Mesendoderm (in vitro differentiated cells): ENCODE measurements at regions not wholly inside any gene's neighbourhood (a gene's known extent, or its start where the extent isn't known, plus 50 kb on each side); places are given as distances from the start of the nearest gene placed in this dataset.

Experiments used
- DNase-seq: peaks from one replicate; pipeline ENCODE4 v3.0.0; 2013
- H2AK5ac ChIP-seq: 2 replicates; pipeline ENCODE4 v1.6.1; 2013; ENCODE audit warnings: low read length, inconsistent platforms
- H2BK120ac ChIP-seq: 2 replicates; pipeline ENCODE4 v1.6.1; 2013; ENCODE audit warnings: low read depth, mild to moderate bottlenecking, low read length, moderate library complexity, mixed read lengths
- H2BK15ac ChIP-seq: replicated peaks from 2 replicates; pipeline ENCODE4 v1.6.1; 2013; ENCODE audit warnings: low read depth, mild to moderate bottlenecking, moderate library complexity
- H2BK5ac ChIP-seq: 2 replicates; pipeline ENCODE4 v1.6.1; 2013; ENCODE audit warnings: low read length, inconsistent platforms
- H3K18ac ChIP-seq: 2 replicates; pipeline ENCODE4 v1.6.1; 2013; ENCODE audit warnings: mild to moderate bottlenecking, low read length, mixed read lengths
- H3K23ac ChIP-seq: one replicate; pipeline ENCODE4 v1.6.1; 2013; ENCODE audit warnings: low read length
- H3K27ac ChIP-seq: 2 replicates; pipeline ENCODE4 v1.5.1; 2013; ENCODE audit warnings: low read depth, mild to moderate bottlenecking, inconsistent platforms, low read length, moderate library complexity
- H3K27me3 ChIP-seq: 2 replicates; pipeline ENCODE4 v1.6.1; 2013; ENCODE audit warnings: low read length, control low read depth, mild to moderate bottlenecking, inconsistent platforms; ENCODE audit not compliant: insufficient read depth, poor library complexity
- H3K36me3 ChIP-seq: 2 replicates; pipeline ENCODE4 v1.6.1; 2013; ENCODE audit warnings: low read length, inconsistent platforms; ENCODE audit not compliant: control insufficient read depth, insufficient read depth
- H3K4ac ChIP-seq: one replicate; pipeline ENCODE4 v1.6.1; 2013; ENCODE audit warnings: low read depth, mild to moderate bottlenecking, low read length, moderate library complexity
- H3K4me1 ChIP-seq: 2 replicates; pipeline ENCODE4 v1.6.1; 2013; ENCODE audit warnings: low read depth, low read length, inconsistent platforms; ENCODE audit not compliant: control insufficient read depth
- H3K4me2 ChIP-seq: 2 replicates; pipeline ENCODE4 v1.6.1; 2013; ENCODE audit warnings: low read length
- H3K4me3 ChIP-seq: 2 replicates; pipeline ENCODE4 v1.5.1; 2013; ENCODE audit warnings: mild to moderate bottlenecking, low read length
- H3K56ac ChIP-seq: one replicate; pipeline ENCODE4 v1.6.1; 2013; ENCODE audit warnings: low read length
- H3K79me1 ChIP-seq: 2 replicates; pipeline ENCODE4 v1.6.1; 2013; ENCODE audit warnings: low read length, inconsistent platforms
- H3K79me2 ChIP-seq: 2 replicates; pipeline ENCODE4 v1.6.1; 2013; ENCODE audit warnings: mild to moderate bottlenecking, low read length; ENCODE audit not compliant: control insufficient read depth, insufficient read depth
- H3K9ac ChIP-seq: 2 replicates; pipeline ENCODE4 v1.6.1; 2013; ENCODE audit warnings: low read length, inconsistent platforms
- H4K5ac ChIP-seq: one replicate; pipeline ENCODE4 v1.6.1; 2013; ENCODE audit warnings: low read length
- H4K8ac ChIP-seq: one replicate; pipeline ENCODE4 v1.6.1; 2013; ENCODE audit warnings: low read depth, mild to moderate bottlenecking, control low read depth, low read length, moderate library complexity
- WGBS: extraction: QIAGEN DNeasy Blood & Tissue Kit; methylation state at CpG from one replicate; pipeline ENCODE4 v1.1.7; 2013; ENCODE audit warnings: low lambda C conversion rate, missing lambda C conversion rate; ENCODE audit not compliant: insufficient coverage; ENCODE audit errors: extremely low coverage; 5-methylcytosine and 5-hydroxymethylcytosine counted together

DNA sequence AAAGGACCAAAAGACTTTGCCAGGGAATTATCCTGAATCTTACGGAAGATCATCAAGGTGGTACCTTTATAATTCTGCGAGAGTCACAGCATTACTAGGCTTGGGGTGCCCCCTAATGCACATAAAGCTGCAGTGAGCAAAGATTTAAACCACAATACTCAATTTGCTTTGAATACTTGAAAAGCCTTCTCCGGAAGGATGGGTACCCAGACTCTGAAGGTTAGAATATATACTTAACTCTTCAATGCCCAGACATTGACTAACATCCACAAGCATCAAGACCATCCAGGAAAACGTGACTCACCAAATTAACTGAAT, 117.8 kb upstream of the KCNH8 start:
- no peak overlapping the region for H3K4me2 ChIP-seq
- DNase-seq, result peak; percentile 35
- H3K23ac ChIP-seq, result no peak overlapping the region
- no CpG with 5 or more reads among the region's 4 CpGs for WGBS
- H3K4me1 ChIP-seq, result no peaks in the 10 kb centered on the region
- H3K79me1 ChIP-seq, result no peaks in the 10 kb centered on the region
- no peaks in the 10 kb centered on the region for H3K79me2 ChIP-seq
- no peaks in the 10 kb centered on the region for H3K27me3 ChIP-seq
- H4K8ac ChIP-seq, result no peak overlapping the region
- H3K9ac ChIP-seq, result no peak overlapping the region
- H4K5ac ChIP-seq, result no peak overlapping the region
- H3K56ac ChIP-seq, result no peak overlapping the region
- H3K27ac ChIP-seq, result no peak overlapping the region
- H2BK5ac ChIP-seq, result no peak overlapping the region
- no peak overlapping the region for H2BK15ac ChIP-seq
- no peaks in the 10 kb centered on the region for H3K36me3 ChIP-seq
- no peak overlapping the region for H2BK120ac ChIP-seq
- no peak overlapping the region for H3K4me3 ChIP-seq
- no peak overlapping the region for H3K4ac ChIP-seq
- H2AK5ac ChIP-seq, result no peak overlapping the region
- no peak overlapping the region for H3K18ac ChIP-seq

- Histone ChIP-seq H3K27me3 (no peaks in the 10 kb centered on the region), H3K4me3 (no peak overlapping the region), H3K79me1 (no peaks in the 10 kb centered on the region), H3K56ac (no peak overlapping the region), H2AK5ac (no peak overlapping the region), H2BK120ac (no peak overlapping the region), H3K27ac (no peak overlapping the region), H2BK5ac (no peak overlapping the region), H2BK15ac (no peak overlapping the region), H3K9ac (no peak overlapping the region), H4K5ac (no peak overlapping the region), H3K18ac (no peak overlapping the region), H3K4ac (no peak overlapping the region), H3K23ac (no peak overlapping the region), H3K36me3 (no peaks in the 10 kb centered on the region), H3K79me2 (no peaks in the 10 kb centered on the region), H4K8ac (no peak overlapping the region), H3K4me1 (no peaks in the 10 kb centered on the region), H3K4me2 (no peak overlapping the region)
- no CpG with 5 or more reads among the region's 2 CpGs for WGBS
- DNase-seq, result no peak
These were observed 118.3 kb upstream of the KCNH8 start for GRCh38 chr3:19029837-19030521.

- no peak overlapping the region for H3K56ac ChIP-seq
- H3K4ac ChIP-seq, result no peak overlapping the region
- no peak overlapping the region for H3K9ac ChIP-seq
- no peak overlapping the region for H2AK5ac ChIP-seq
- no peak overlapping the region for H4K8ac ChIP-seq
- no peak overlapping the region for H2BK120ac ChIP-seq
- no peaks in the 10 kb centered on the region for H3K79me2 ChIP-seq
- H3K27me3 ChIP-seq, result no peaks in the 10 kb centered on the region
- H2BK15ac ChIP-seq, result no peak overlapping the region
- H2BK5ac ChIP-seq, result no peak overlapping the region
- H3K36me3 ChIP-seq, result no peaks in the 10 kb centered on the region
- no peaks in the 10 kb centered on the region for H3K4me1 ChIP-seq
- no peak overlapping the region for H3K23ac ChIP-seq
- H3K4me2 ChIP-seq, result no peak overlapping the region
- no peak overlapping the region for H4K5ac ChIP-seq
- WGBS, result no CpG with 5 or more reads among the region's 1 CpG
- DNase-seq, result no peak
- H3K18ac ChIP-seq, result no peak overlapping the region
- H3K4me3 ChIP-seq, result no peak overlapping the region
- H3K79me1 ChIP-seq, result no peaks in the 10 kb centered on the region
- H3K27ac ChIP-seq, result no peak overlapping the region
These were observed 122.9 kb upstream of the KCNH8 start for GRCh38 chr3:19025441-19025840.

GRCh38 chr3:19022546-19022945, 125.8 kb upstream of the KCNH8 start:
- Histone ChIP-seq H2AK5ac (no peak overlapping the region), H3K79me2 (no peaks in the 10 kb centered on the region), H3K4ac (no peak overlapping the region), H3K4me2 (no peak overlapping the region), H4K5ac (no peak overlapping the region), H3K9ac (no peak overlapping the region), H2BK15ac (no peak overlapping the region), H3K36me3 (no peaks in the 10 kb centered on the region), H3K4me3 (no peak overlapping the region), H3K23ac (no peak overlapping the region), H2BK120ac (no peak overlapping the region), H3K4me1 (no peaks in the 10 kb centered on the region), H3K27ac (no peak overlapping the region), H3K18ac (no peak overlapping the region), H2BK5ac (no peak overlapping the region), H3K56ac (no peak overlapping the region), H3K79me1 (no peaks in the 10 kb centered on the region), H4K8ac (no peak overlapping the region), H3K27me3 (no peaks in the 10 kb centered on the region)
- WGBS, result no CpG with 5 or more reads among the region's 4 CpGs
- DNase-seq, result no peak

GRCh38 chr3:19016851-19017250, 131.5 kb upstream of the KCNH8 start:
- no peaks in the 10 kb centered on the region for H3K79me1 ChIP-seq
- no peak overlapping the region for H3K9ac ChIP-seq
- no peak overlapping the region for H4K8ac ChIP-seq
- no peak overlapping the region for H3K18ac ChIP-seq
- no peak overlapping the region for H2AK5ac ChIP-seq
- no peak overlapping the region for H3K27ac ChIP-seq
- H3K4me2 ChIP-seq, result no peak overlapping the region
- no peak overlapping the region for H2BK5ac ChIP-seq
- no peaks in the 10 kb centered on the region for H3K79me2 ChIP-seq
- H2BK15ac ChIP-seq, result no peak overlapping the region
- H4K5ac ChIP-seq, result no peak overlapping the region
- H3K27me3 ChIP-seq, result no peaks in the 10 kb centered on the region
- no peak overlapping the region for H3K4ac ChIP-seq
- no CpG with 5 or more reads among the region's 2 CpGs for WGBS
- H2BK120ac ChIP-seq, result no peak overlapping the region
- DNase-seq, result no peak
- no peak overlapping the region for H3K23ac ChIP-seq
- H3K4me1 ChIP-seq, result peaks cover 2% of the 10 kb centered on the region
- no peak overlapping the region for H3K4me3 ChIP-seq
- H3K36me3 ChIP-seq, result no peaks in the 10 kb centered on the region
- no peak overlapping the region for H3K56ac ChIP-seq

GRCh38 chr3:19013879-19014278, 134.4 kb upstream of the KCNH8 start:
- Histone ChIP-seq H4K5ac (no peak overlapping the region), H3K79me2 (no peaks in the 10 kb centered on the region), H3K56ac (no peak overlapping the region), H3K18ac (no peak overlapping the region), H3K79me1 (no peaks in the 10 kb centered on the region), H3K36me3 (no peaks in the 10 kb centered on the region), H2BK15ac (no peak overlapping the region), H3K9ac (no peak overlapping the region), H2BK5ac (no peak overlapping the region), H3K4me1 (peaks cover 2% of the 10 kb centered on the region), H2BK120ac (no peak overlapping the region), H3K27ac (no peak overlapping the region), H3K4me3 (no peak overlapping the region), H4K8ac (no peak overlapping the region), H3K4me2 (no peak overlapping the region), H2AK5ac (no peak overlapping the region), H3K23ac (no peak overlapping the region), H3K4ac (no peak overlapping the region), H3K27me3 (no peaks in the 10 kb centered on the region)
- no CpG with 5 or more reads among the region's 1 CpG for WGBS
- DNase-seq, result peak; percentile 77
